ENCODE measurements at regions not wholly inside any gene's neighbourhood (a gene's known extent, or its start where the extent isn't known, plus 50 kb on each side); places are given as distances from the start of the nearest gene placed in this dataset.
"Not testable (repeated sequence)": the region's sequence is repeated elsewhere in the genome, so short reads cannot be mapped to it uniquely, and the experiment has no call there.

GRCh38 chr2:16235291-16235690 is 294.9 kb downstream of the MYCN start:
- not testable (repeated sequence) for TF ChIP-seq POLR2A, CTCF (IDR thresholded peaks at IDR 0.05)

Measured in thyroid gland (tissue), 4 donors.